ENCODE measurements at regions not wholly inside any gene's neighbourhood (a gene's known extent, or its start where the extent isn't known, plus 50 kb on each side); places are given as distances from the start of the nearest gene placed in this dataset.

- TF ChIP-seq CTCF (IDR thresholded peaks at IDR 0.05): no peak
- TF ChIP-seq ZFX (IDR thresholded peaks at IDR 0.05; ENCODE audit: borderline replicate concordance): no peak
These were observed 957.9 kb upstream of the USP15 start for GRCh38 chr12:61302282-61302681.

Measured in 22Rv1 (cell line).